Stimulated activated CD4-positive, alpha-beta T cell treated with anti-CD3 and anti-CD28 coated beads, Interleukin-1b, Interleukin-23, amount 100 ng/mL, for 4 hours (primary cell): ENCODE measurements at regions not wholly inside any gene's neighbourhood (a gene's known extent, or its start where the extent isn't known, plus 50 kb on each side); places are given as distances from the start of the nearest gene placed in this dataset.
"Not testable (repeated sequence)": the region's sequence is repeated elsewhere in the genome, so short reads cannot be mapped to it uniquely, and the experiment has no call there.

ENCODE experiments used
- DNase-seq, 2 donors: peaks; one replicate each; pipeline ENCODE4 v3.0.0-alpha.2; 2020; ENCODE audit warnings: low read depth in 2 of 2

- no peak for DNase-seq
Observed at GRCh38 chr4:60989141-60989540, 211.0 kb upstream of the ADGRL3 start.

GRCh38 chr4:60992037-60992436, 208.1 kb upstream of the ADGRL3 start:
- DNase-seq, result no peak

- DNase-seq, result no peak
Observed at GRCh38 chr4:61003301-61003700, 196.8 kb upstream of the ADGRL3 start.

GRCh38 chr4:61004651-61005170, 195.4 kb upstream of the ADGRL3 start:
- no peak for DNase-seq

- no peak for DNase-seq
Observed at GRCh38 chr4:61011051-61011450, 189.1 kb upstream of the ADGRL3 start.

GRCh38 chr4:61011936-61012335, 188.2 kb upstream of the ADGRL3 start:
- not testable (repeated sequence) for DNase-seq

- DNase-seq, result no peak
Observed at GRCh38 chr4:61024610-61025009, 175.5 kb upstream of the ADGRL3 start.

- no peak for DNase-seq
Observed at GRCh38 chr4:61027939-61028338, 172.2 kb upstream of the ADGRL3 start.

- DNase-seq, result no peak
Observed at GRCh38 chr4:61036071-61036684, 163.9 kb upstream of the ADGRL3 start.

GRCh38 chr4:61041527-61041926, 158.6 kb upstream of the ADGRL3 start:
- DNase-seq, result no peak

- no peak for DNase-seq
Observed at GRCh38 chr4:61044837-61045236, 155.3 kb upstream of the ADGRL3 start.

GRCh38 chr4:61049018-61049417, 151.1 kb upstream of the ADGRL3 start:
- DNase-seq, result no peak

GRCh38 chr4:61067381-61067780, 132.7 kb upstream of the ADGRL3 start:
- no peak for DNase-seq

GRCh38 chr4:61068060-61068459, 132.1 kb upstream of the ADGRL3 start:
- DNase-seq, result no peak

- no peak for DNase-seq
Observed at GRCh38 chr4:61068745-61069144, 131.4 kb upstream of the ADGRL3 start.

- no peak for DNase-seq
Observed at GRCh38 chr4:61070269-61070668, 129.9 kb upstream of the ADGRL3 start.

GRCh38 chr4:61079427-61079826, 120.7 kb upstream of the ADGRL3 start:
- DNase-seq, result no peak

GRCh38 chr4:61079976-61080375, 120.2 kb upstream of the ADGRL3 start:
- DNase-seq, result no peak

GRCh38 chr4:61085534-61085933, 114.6 kb upstream of the ADGRL3 start:
- no peak for DNase-seq

GRCh38 chr4:61086357-61086756, 113.8 kb upstream of the ADGRL3 start:
- no peak for DNase-seq

- DNase-seq, result no peak
Observed at GRCh38 chr4:61086979-61087378, 113.1 kb upstream of the ADGRL3 start.

- DNase-seq, result no peak
Observed at GRCh38 chr4:61094854-61095598, 105.1 kb upstream of the ADGRL3 start.

GRCh38 chr4:61128682-61129081, 71.4 kb upstream of the ADGRL3 start:
- DNase-seq, result no peak
